COLO668 (cell line): ENCODE measurements at regions not wholly inside any gene's neighbourhood (a gene's known extent, or its start where the extent isn't known, plus 50 kb on each side); places are given as distances from the start of the nearest gene placed in this dataset.
A peak's percentile ranks its signal among the peaks of the same experiment; 100 is the strongest.

ENCODE experiments used
- DNase-seq: peaks from one replicate; lab custom pipeline; 2025; ENCODE audit not compliant: unreplicated experiment; lab: John Stamatoyannopoulos, UW

DNA sequence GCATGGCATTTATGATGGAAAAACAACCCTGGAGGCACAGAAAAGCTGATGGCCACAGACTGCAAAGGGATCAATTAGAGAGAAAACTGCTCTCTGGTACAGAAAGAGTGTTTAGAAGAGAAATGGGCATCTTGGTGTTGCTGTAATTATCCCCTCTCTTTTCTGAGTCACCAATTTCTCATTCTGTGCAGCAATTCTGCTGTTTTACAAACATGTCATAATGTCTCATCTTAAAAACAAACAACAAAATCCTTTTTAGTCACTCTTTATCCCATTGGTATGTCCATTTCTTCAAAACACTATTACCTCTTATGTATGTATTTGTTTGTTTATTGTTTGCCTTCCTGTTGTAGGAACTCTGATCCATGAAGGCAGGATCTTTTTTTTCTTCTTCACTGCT is 73.9 kb upstream of the HK2 start:
- no peak for DNase-seq

DNA sequence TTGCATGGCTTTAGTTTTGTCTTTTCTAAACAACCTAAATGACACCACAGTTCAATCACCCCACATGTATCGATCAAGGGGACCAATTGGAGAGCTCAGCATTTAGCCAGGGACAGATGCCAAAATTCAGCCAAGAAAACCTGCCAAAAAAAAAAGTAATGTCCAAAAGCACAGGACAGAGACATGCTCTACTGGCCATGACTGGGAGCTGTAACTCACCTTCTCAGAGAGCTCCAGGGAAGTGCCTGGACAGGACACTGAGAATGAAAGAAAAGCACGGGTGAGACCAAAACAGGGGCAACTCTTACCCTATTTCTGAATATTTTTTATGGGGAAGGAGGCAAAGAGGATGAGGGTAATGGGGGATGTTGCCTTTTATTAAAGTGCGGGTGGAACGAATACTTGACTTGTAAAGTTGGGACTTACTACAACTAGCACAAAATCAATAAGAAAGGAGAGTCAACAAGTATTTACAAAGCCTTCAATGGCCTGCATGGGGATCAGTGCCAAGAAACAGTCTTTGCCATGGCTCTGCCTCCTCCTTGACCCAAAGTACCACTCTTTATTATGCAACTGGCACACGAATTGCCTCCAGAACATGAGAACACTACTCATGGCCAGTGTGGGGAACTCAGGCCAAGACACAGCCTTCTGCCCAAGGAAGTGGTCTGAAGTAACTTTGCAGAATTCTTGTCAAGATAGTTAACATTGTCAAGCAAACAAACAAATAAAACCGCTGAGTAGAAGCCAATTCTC is 72.9 kb upstream of the HK2 start:
- no peak for DNase-seq

DNA sequence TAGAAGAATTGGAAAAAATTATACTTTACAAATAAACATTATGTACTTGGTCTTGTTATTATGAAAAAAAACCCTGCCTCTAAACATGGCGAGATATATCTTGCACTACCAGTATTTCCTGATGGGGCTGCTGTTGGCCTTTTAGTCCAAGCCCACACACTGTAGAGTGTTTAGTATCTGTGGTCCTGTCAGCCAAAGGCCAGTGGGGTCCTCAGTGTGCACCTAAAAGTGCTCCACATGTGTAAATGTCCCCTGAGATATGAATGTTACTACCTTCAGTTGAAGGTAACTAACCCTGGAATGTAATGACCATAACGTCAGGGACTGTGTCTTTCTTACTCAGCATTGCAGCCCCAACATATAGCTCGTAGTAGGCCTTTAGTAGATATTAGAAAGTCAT is 71.1 kb upstream of the HK2 start:
- DNase-seq: no peak

DNA sequence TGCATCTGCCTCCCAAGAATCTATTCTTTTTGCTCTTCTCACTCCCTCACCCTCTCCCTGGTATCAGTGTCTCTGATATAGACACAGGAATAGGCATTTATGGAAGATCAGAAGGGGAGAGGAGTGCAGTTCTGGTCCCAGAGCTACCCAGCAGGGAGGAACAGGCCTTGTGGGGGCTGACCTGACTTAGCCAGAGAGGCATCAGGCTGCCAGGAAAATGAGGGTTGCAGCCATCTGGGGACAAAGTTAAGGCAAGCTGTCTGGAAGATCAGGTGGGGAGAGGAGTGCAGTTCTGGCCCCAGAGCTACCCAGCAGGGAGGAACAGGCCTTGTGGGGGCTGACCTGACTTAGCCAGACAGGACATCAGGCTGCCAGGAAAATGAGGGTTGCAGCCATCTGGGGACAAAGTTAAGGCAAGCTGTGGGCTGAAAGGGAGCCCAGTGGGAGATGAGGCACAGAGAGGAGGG is 69.9 kb upstream of the HK2 start:
- DNase-seq: no peak

DNA sequence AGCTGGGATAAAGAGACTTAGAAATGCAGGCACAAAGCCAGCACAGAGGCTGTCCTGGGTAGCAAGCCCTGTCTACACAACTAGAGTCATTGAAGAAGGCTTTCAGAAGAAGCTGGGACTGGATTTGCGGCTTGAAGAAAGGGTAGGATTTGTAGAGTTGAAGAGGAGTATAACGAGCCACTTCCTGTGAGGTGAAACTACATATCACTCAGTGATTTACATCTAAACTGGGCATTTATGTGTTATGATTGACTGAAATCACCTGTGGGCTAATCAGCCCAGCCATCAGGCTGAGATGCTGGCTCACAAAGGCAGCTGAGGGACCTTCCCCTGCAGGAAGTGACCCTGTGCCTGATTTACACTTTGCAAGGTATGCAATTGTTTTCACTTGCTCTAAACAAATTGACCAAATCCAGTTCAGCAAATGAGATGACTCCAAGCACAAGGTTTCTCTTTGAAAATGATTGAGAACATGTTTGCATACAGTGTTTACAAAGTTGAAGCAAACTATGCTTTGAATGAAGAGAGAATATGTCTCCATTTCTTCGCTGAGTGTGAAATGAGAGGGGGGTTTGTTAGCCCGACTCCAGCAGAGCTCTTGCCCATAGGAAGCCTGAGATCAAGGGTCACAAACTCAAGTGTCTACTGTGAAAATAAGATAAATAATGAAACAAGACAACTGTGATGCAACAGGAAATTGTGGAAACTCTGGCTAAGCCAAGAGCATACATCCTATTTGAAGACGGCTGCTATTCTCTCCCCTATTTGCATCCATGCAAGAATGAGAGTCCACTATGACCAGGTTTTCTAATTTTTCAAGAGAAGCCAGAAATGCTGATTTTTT is 69.3 kb upstream of the HK2 start:
- DNase-seq: peak; percentile 22

DNA sequence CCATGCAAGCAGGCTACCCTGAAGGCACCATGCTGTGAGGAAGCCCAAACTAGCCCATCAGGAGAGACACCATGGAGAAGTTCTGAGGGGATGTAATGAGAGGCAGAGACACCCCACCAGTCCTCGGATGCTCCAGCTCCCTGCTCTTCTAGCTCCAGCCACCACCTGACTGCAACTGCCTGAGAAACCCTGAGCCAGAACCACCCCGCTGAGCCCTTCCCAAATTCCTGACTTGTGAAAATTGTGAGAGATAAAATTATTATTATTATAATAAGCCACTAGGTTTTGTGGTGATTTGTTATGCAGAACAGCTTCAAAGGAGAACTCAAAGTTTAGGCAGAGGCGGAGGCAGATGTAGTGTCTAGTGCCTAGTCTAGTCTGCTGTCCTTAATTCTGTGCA is 67.1 kb upstream of the HK2 start:
- DNase-seq: no peak

DNA sequence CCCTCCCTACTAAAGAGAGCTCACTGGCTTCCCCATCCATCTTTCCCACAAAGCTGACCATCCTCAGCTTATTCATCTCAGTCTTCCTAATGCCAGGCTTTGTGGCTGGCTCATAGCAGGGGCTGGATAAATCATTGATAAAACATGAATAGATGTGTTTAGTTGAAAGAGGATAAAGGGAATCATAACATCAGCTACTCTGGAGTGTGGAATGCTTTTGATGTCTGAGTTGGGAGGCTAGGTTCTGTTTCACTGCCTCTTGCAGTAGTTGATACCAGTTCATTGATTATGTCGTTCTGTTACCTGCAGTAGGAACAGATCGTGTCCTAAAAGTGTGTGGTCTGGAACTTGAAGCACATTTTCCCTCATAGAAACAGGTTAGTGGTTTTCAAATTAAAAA is 66.3 kb upstream of the HK2 start:
- no peak for DNase-seq

DNA sequence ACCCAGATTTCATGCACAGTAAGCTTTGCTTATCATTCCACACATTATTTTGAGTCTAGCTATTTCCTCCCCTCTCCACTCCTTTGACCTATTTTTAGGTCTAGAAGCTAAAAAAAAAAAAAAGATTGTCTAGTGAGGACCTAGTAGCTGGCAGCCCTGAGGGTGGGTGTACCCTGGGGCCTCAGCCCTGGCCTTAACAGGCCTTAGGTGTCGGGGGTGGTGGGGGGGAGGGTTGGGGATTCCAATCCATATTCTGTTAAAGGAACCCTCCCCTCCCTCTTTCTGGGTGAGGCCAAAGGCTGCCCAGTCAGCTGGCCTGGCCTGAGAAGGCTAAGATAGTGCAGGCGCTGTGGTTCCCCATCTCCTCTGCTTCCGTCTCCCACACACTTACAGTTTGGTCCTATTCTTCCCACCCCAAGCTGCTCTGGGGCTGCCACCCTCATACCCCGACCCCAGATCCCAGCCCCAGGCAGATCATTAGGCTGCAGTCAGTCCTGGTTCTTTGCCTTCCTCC is 65.5 kb upstream of the HK2 start:
- DNase-seq: no peak

DNA sequence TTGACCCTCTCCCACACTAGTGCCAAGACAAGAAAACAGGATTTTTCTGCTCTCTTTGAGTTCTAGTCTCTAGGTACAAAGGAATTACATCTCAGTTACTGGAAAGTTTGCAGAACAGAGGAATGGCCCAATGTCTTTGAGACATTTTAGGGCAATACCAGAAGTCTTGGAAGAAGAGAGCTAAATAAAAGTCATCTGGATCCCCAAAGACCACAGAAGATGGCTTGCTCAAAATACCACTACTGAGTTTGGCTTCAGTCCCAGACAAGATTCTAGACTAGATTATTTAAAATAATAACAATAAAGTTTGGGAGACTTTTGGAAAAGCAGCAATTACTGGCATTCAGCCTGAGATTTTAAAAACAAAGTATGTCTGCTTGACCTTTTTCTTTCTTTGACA is 61.9 kb upstream of the HK2 start:
- no peak for DNase-seq

DNA sequence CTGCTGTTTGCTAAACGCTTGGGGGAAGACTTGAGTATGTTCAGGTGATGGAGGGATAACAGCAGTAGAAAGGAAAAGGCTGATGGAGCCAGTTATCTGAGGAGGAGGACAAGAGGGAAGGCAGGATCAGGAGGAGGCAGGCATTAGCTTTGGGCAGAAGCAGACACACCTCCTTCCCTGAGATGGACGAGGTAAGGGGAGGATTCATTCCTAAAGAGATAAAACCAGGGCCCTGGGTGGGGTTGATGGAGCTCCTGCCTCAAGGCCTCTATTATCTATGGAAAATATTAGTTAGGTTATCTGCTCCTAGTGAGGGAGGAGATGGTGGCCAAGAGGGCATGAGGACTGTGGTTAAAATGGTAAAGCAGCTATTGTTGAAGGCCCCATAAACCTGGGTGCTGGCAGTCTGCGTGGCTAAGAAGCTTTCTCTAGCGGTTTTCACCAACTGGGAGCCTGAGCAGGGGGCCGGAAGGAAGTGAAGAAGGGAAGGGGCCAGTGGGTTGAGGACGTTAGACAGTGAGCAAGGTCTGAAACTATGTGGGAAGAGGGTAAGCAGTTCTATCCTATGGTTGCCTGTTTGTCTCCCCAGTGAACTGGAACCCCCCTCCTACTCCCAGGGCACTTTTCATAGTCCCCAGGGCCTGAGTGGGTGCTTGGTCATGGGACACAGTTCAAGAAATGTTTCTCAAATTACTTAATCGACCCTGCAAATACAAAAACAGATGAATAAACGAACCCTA is 56.6 kb upstream of the HK2 start:
- no peak for DNase-seq

DNA sequence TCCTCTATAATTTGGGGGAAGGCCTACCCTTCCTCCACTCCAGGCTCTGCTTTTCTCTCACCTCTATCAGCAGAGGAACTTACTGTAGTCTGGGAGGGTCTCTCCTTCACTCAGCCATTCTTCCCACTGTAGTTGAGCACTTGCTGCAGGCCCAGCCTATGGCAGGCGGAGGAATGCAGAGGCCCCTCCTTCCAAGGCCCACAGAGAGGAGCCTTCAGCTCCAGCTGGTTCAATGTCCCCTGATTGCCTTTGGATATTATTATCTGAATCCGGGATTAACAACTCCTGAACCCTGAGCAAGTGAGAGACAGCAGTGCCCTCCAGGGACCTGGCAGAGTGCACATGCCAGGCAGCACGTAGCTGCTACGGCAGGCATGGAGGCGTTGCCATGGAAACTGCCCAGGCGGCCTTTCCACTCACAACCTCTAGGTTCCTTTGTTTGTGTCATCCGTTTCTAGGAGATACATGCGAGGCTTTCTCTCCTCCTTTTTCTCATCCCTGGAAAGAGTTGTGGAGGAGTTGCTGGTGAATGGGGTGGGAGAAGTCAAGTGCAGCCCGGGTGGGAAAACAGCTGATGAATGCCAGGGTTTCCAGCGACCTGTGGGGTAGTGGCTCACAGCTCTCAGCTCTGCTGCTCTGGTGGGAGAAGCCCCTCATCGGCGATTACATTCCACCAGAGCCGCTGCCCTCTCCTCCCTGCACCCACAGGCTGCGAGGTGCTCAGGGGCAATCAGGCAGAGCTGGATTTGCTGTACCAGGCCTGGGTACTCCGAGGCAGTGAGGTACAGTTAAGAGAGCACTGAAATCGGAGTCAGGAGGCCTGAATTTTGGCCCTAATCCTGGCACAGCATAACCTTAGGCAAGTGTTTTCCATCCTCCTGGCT is 55.3 kb upstream of the HK2 start:
- DNase-seq: peak; percentile 59

DNA sequence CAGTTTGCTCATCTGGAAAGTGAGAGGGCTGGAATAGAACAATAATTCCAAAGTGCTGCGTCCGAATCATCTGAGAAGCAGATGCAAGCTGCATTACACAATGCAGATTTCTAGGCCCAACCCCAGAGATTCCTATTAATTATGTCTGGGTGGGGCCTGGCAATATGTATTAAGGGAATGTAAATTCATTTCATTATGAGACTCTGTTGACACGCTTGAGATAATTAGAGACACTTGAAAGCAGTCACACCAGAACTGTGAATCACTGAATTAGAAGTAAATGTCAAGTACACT is 54.7 kb upstream of the HK2 start:
- no peak for DNase-seq

DNA sequence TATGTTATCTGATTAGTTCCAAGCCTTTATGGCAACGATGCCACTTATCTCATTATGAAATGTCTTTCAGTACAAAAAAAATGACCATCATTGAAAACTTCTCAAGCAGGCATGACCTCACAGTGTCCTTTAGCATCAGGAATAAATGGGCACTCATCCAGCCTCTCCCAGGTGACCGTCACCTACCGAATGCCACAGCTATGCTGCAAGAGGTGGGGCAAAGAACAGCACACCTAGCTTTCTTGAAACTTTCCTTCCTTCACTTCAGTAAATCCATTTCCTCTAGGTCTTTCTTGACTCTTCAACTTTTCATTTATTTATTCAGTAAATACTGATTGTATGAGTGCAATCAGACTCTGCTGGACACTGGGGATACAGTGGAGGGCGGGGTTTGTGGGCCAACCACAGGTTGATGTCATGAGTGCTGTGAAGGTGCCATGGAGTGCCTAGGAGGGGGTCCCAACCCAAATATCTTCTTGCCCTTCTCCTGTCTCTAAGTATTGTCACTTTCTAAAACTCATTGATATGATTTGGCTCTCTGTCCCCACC is 54.3 kb upstream of the HK2 start:
- no peak for DNase-seq
